NCI-H748 treated with DMSO at 0.1 percent for 48 hours (cell line): ENCODE measurements at regions not wholly inside any gene's neighbourhood (a gene's known extent, or its start where the extent isn't known, plus 50 kb on each side); places are given as distances from the start of the nearest gene placed in this dataset.

Experiments used
- DNase-seq: peaks from one replicate; lab custom pipeline; 2025; lab: John Stamatoyannopoulos, UW

DNA sequence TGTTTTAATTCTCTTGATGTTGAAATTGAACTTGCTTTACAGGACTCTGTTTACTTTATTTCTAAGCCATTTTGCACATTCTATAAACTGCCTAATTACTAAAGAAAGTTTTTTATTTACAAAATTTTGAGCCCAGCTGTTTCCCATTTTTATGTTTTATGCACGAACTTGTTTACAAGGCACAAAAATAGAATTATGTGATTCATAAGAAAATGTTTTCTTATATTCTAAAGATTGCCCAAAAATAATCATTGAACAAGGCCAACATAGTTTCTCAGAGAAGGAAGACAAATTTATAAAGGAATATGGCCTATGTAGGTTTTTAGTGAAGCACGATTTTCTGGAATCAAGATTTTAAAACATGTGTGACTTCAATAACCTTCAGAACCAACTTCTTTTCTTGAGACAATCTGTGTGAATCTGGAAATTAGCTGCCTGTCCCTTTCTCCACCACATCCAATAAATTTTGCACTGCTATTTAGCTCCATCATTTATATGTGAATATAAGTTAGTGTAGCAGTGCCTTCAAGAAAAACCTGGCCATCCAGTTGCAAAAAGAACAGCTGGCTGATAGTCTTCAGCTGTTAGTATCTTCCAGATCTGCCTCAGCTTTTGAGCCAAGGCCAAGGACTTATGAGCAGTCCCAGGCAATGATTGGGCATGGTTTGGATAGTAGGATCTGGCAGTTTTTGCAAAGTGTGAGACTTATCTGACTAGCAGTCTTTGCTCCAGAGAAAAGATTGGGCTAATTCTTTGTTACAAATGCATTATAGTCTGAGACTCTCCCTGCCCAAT is 253.2 kb upstream of the COL3A1 start:
- DNase-seq = no peak

DNA sequence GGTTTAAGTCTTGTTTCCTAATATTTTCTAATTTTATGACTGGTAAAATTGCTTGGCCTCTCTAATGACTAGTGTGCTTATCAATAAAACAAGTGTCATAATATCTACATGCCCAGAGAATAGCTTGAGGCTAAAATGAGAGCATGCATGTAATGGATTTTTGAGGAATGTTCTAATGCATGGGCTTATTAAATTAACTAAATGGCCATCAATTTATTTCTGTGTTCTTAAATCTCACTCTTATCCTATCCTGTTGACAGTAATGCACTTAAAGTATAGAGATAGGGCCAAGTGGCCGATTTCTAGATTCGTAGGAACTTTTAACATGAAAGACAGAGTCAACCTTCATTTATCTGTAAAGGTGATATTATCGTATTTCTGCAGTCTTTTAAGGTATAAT is 252.4 kb upstream of the COL3A1 start:
- no peak for DNase-seq

DNA sequence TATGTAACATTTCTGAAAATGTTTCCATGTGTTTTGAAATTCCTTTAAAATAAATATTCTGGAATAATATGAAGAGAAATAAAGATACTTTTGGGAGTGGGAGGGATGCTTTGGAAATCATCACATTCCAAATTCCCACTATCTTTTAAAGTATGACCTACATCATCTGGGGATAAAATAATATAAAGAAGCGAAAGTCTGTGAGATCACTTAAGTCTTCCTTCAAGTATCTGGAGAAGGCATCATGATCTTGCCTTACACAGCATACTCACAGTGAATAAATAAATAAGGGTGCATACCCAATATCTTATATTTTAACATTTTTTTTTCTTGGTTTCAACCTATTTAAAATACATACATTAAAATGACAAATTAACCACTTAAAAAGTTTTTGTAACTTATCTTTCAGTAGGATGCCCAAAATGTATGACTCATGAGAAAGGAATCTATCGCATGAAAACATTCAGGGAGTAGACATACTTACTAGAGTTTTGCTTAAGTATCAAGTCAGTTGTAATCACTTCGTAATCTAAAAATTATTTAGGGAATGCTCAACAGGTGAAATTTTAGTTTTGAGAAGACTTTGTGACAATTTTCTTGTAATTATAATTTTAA is 248.3 kb upstream of the COL3A1 start:
- DNase-seq = no peak

DNA sequence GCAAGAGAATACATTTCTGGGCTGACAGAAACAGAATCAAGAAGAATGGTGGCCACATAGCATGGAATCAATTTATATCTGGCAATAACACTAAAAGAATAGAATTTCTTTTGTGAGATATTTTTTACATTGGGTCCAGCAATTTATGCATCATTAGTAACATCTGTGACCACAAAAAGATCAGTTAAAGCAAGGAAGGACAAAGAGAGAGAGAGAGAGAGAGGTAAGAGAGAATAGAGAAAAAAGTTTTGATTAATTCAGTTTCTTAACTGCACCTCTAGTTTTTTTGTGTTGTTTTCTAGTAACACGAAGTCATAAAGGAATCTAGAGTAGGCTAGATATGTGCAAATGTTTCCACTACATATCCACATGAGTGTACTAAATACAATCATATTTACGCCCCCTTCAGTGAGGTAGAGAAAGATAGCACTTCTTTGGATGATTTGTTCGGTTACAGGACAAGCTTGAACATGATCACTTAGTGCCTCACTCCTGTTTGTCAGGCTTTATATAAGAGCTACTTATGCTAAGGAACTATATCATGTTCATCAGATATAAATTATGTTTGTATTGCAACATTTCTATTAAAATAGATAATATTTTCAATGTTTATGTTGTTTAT is 247.4 kb upstream of the COL3A1 start:
- DNase-seq = no peak

DNA sequence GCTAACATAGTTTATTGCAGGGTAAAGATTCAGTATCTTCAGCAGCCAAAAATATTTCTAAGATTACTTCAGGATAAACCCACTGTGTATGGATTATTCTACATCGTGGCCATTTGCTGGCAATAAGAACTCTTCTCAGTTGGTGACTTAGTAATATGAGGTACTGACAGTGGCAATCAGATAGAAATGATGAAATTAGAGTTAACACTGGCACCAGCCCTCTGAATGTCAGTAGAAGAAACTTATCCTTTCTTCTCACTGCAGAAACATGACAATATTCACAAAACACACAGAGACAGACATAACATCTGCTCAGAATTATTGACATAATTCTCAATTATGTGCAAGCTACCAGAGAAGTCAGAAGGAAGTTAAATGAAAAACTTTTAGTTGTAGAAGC is 246.3 kb upstream of the COL3A1 start:
- DNase-seq = no peak

DNA sequence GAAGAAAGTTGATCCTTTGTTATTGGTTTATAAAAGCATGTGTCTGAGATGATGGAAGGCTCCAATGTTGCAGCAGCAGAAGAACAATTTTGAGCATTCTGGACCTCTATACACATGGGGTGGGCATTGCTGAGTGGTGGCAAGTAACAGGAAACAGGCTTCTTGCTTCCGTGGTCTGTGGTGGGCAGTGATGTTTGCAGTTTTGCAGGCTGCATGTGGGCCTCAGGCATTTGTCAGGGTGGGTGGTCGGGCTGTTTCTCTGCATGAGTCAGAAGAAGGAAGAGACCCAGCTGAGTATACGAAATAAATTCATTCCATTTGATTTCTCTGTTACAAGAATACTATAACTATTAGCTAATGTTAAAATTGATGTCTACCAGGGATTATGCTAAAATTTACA is 239.5 kb upstream of the COL3A1 start:
- no peak for DNase-seq

DNA sequence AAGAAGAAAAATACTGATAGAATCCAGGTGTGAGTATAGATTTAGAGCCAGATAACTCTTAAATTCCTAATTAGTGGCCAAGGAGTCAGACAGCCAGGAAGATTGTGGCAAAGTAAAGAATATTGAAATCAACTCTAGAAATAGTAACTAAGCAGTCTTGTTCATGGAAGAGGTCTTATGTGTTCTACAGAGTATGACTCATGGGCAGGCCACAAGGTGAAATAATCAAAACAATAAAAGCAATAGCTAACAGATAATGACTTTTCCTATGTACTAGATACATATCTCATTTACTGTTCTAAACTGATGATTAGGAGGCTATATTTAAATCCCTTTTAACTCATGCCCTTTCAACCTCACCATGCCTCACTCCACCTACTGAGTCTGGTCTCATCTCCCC is 227.4 kb upstream of the COL3A1 start:
- no peak for DNase-seq

DNA sequence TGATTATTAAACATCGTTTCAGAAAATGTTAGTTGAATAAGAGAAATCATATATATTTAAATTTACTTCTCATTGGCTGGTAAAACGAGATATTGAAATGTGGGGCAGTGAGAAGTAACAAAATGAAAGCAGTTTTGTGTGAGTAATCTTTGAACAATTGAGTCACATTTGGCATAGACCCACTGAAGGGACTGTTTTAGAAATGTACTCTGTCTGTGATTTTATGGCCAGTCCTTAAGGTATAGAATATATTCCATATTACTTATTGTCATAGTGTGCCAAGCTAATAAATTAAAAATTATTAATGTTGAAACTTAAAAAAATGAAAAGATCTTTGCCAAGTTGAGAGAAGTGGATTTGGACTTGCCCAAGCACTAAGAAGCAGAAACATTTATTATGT is 222.4 kb upstream of the COL3A1 start:
- no peak for DNase-seq

DNA sequence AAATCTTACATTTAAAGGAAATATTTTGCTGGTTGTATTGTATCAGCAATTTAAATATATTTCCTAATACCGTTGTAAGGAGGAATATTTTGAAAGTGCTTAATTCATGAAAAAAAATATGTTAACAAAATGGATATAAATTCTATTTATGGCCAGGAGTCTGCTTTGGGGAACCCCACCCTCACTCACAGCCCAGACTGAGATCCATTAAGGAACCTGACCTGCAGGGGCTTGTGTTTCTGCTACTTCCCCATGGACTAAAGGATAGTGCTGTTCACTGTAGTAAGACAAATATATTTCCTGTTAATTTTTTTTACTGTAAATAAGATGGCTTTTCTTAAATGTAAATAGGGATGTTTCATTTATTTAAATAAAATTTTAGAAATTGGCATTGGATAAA is 221.9 kb upstream of the COL3A1 start:
- no peak for DNase-seq

DNA sequence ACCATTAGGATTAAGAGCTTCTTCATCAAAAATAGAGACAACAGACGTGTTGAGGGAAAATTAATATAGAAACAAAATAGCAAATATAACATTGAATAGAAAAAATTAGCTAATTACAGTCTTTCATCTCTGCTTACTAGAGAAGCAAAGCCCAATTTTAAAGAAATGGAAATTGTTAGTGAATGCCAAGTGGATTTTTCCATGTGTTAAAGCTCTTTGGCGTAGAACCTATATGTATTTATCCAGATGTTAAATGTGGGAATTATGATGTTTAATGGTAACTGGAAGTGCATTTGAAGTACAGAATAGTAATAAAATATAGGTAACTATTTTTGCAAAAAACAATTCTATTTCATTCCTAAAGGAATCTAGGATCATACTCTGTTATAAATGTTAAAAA is 212.0 kb upstream of the COL3A1 start:
- DNase-seq = no peak

DNA sequence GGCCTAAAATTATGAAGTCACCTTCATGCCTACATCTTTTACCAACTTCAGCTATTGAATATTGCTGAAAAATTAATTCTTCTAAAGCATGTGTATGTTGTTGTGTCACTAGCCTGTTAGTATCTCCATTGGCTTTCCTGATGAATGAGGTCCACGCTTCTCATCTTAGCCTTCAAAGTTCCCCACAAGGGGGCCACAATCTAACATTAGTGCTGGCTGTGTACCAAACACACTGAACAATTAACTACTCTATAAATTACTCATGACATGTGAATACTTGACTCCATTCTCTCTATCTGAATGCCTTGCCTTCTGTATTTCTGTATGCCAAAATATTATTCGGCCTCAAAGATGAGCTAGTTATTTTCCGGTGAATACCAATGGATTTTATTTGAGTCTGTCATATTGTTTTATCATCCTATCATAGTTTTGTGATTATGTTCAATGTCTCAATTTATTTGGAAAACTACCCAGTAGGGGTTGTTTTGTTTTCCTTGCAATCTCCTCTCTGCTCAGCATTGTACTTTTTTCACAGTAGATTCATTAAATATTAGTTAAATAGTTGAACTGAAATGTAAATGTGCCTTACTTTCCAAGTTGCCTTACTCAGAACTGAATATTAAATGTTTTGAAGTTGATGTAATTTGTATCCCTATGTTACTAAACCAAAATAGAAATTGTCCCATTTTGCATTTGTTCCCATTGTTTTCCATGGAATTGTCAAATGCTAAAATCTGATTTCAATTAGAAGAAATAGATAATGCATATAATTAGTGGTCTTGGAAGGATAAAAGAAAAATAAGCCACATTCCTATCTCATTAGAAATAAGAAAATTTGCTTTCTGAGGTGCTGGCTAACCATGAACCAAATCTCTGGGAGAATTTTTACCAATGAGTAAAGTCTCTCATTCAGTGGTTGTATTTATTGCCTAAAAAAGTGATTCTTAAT is 208.4 kb upstream of the COL3A1 start:
- DNase-seq = no peak

DNA sequence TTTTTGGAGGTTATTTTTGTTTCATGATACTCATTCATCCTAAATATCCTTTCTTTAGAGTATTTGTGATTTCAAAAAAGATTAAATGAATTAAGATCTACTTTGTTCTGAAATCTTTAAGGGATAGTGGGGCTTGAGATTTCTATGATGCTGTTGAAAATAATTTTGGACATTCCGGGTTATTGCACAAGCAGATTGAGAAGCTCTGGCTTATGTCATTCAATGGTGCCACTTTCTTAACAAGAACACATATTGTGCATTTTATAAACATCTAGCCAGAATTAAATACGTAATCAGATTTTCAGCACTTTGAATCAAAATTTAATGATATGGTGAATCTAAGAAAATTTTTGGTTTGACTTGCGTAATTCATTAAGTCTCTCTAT is 207.7 kb upstream of the COL3A1 start:
- no peak for DNase-seq

DNA sequence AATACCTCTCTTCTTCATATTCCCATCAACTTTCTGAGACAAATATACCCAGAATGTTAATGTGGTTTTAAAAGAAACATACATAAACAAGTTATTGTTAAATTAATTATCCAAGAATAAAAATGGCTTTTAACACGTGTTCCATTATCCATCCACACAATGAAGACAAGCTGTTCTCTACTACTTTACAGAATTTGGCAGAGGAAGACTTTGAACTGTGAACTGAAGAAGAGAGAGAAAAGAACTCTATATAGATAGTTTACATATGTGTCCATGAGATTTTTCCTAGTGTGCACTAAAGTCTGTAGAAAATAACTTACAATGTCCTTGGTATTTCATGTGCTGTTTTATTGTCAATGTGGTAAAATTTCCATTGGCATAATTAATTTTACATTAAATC is 207.0 kb upstream of the COL3A1 start:
- DNase-seq = no peak

DNA sequence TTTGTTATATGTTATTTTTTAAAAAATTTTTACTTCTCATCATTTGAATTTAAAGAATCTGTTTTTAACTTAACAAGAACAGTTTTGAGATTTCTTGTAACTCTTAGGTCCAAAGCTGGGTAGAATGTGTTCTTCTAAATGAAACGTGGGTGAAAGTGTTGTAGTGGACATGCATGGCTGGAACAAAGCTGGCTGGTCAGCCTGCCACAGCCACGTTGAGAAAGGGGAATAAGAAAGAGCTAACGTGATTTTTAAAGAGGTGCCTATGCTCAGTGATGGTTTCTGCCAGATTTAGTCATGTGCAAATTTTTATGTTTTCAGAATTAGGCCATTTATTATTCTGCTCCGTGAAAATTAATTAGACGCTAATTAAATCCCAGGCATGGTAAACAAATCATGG is 203.9 kb upstream of the COL3A1 start:
- DNase-seq = no peak

DNA sequence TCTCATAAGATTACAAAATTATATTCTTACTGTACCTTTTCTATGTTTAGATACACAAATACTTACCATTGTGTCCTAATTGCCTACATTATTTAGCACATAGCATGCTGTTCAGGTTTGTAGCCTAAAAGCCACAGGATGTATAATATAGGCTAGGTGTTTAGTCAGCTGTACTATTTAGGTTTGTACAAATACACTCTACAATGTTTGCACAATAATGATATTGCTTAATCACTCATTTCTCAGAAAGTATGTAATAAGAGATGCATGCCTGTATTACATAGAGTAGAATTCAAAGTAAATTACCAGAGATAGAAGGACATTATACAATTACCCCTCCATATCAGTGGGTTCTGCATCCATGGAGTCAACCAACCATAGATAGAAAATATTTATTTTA is 201.1 kb upstream of the COL3A1 start:
- DNase-seq = peak; percentile 90

DNA sequence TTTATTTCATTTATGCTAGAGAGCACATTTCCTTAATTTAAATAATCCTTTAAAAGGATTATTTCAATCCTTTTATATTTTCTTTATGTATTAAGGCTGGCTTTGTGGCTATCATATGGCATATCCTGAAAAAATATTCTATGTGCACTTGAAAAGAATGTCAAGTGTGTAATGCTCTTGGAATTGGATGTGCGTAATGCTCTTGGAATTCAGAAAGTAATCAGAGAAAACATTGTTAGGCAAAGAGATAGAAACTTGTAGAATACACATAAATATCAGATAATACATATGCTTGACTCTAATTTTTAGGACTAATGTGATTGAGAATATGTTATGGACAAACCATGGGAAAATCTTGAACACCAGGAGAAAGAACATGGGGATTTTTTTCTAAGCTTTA is 197.5 kb upstream of the COL3A1 start:
- DNase-seq = no peak

DNA sequence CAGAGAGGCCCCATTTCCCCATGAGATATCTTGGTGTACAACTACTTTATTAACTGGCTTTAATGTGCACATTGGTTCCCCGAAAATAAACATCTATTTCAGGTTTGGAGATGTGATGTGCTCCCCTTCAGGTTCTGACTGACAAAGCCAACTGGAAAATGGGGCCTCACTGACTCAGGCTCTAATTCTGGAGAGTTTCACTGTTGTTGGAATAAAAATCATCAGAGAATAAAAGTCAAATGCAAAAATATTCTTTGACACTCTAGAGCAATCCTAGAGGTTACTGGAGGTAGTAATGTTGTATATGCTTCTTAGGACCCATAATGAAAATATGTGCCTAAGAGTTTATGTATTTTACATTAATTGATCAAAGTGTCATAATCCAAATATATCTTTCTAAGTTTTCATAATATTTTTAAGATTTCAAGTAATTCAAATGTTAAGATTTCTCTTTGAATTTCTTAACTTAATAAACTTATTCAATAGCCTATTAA is 189.9 kb upstream of the COL3A1 start:
- DNase-seq = no peak

DNA sequence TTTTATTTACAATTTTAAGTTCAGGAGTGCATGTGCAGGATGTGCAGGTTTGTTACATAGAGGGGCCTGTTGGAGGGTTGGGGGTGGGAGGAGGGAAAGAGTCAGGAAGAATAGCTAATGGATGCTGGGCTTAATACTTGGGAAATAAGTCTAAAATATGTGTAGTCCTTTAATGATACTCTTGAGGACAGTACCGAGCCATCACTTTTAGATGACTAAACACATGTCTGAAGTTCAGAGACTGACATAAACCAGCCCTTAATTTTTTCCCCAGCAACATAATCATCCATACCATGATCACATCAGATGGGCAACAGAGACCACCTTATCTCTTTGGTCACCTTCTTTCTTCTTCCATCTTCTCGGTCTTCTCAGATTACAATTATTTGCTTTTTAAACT is 189.1 kb upstream of the COL3A1 start:
- DNase-seq = no peak

DNA sequence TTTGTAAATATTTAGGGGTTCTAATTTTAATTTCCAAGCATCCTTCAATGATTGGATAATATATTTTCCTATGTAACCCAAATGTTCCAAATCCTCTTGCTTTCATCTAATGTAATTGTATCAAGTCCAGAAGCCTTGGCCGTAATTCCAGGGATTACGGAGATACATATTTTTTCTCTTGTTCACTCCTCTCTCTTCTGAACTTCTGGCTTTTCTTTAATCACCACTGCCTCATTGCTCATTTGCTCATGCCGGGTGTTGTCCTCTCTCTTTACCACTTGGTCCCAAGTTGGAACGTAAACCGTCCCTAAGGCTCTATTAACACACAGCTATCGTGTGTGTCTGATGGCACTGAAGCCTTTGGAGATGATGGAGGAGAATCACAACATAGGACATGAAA is 188.7 kb upstream of the COL3A1 start:
- DNase-seq = no peak

DNA sequence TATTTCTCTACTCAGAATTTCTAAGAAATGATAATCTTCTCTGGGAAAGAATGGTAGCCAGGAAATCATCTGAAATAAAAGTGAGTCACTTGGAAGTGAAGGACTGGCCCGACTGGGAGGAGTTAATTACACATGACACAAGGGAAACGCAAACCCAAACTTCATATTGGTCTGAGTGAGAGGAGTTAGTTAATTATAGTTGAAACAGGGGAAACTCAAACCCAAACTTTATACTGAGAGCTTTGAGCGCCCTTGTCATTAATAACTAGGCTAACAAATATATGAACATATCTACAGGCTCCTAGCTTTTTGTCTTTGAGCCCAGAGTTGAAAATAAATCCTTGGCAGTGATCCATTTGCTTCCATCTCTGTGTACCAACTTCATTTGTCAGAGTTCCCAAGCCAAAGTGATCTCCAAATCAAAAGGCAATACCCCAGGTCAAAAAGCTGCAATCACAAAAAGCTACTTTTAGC is 187.8 kb upstream of the COL3A1 start:
- no peak for DNase-seq

DNA sequence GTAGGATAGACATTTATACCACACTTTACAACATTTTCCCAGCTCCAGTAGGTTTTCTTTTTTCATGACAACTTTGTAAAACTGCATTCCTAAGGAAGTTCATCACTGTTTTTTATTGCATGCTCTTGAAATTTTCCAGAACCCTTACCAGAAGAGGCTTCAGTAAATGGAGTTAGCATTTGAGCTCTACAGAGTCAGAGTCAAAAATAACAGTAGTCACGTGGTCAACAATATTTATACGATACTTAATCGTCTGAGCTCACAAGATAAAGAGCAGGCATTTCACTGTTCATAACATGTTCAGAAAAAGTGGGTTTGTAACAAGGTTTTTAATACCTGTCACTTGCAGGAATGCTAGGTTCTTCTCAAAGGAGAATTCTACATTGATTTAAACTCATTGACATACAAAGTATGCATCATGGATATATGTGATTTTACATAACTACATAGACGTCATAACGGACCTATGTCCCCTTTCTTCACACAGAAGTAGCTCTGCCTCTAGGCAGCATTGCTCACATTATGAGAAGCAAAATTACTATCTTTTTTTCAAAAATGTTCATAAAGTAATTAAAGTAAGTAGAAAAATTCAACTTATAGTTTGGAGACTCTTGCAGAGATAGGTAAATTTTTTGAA is 187.0 kb upstream of the COL3A1 start:
- no peak for DNase-seq
